ENCODE measurements at regions not wholly inside any gene's neighbourhood (a gene's known extent, or its start where the extent isn't known, plus 50 kb on each side); places are given as distances from the start of the nearest gene placed in this dataset.

DNA sequence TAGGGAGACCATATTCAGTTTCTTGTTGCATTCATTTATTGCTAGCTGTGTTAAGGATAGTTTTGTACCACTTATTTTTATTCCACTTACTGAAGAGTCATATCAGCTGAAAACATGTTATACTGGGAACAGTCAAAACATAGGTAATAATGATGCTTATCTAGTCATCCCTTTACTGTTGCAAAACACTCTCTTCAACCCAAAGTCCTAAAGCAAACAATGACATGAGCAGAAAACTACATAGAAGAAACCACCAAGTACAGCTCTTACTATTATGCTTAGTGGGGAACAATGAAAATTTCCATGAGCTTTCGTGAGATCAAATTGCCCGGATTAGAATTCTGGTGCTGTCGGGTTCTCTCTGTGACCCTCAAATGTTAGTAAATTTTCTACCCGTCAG lies 681.4 kb downstream of the NR2F1-AS1 start:
- ChIA-PET POLR2A (no interaction called here), CTCF (interaction anchor here (1.1 to 1.2 kb wide), 2 partner anchors 10 to 11 kb away, joined by 3 read pairs; no protein-coding TSS in a partner anchor)
- no peak for DNase-seq (ENCODE audit: low read depth)
- no peaks in the 10 kb centered on the region for H3K36me3 ChIP-seq (ENCODE audit: control insufficient read depth, insufficient read depth, low read length)
- TF ChIP-seq, protein P1, sequence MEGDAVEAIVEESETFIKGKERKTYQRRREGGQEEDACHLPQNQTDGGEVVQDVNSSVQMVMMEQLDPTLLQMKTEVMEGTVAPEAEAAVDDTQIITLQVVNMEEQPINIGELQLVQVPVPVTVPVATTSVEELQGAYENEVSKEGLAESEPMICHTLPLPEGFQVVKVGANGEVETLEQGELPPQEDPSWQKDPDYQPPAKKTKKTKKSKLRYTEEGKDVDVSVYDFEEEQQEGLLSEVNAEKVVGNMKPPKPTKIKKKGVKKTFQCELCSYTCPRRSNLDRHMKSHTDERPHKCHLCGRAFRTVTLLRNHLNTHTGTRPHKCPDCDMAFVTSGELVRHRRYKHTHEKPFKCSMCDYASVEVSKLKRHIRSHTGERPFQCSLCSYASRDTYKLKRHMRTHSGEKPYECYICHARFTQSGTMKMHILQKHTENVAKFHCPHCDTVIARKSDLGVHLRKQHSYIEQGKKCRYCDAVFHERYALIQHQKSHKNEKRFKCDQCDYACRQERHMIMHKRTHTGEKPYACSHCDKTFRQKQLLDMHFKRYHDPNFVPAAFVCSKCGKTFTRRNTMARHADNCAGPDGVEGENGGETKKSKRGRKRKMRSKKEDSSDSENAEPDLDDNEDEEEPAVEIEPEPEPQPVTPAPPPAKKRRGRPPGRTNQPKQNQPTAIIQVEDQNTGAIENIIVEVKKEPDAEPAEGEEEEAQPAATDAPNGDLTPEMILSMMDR (IDR thresholded peaks at IDR 0.05; ENCODE audit: insufficient read depth, low read depth, low read length), result no peak
- H3K27me3 ChIP-seq (ENCODE audit: control insufficient read depth, insufficient read depth, low read length), result no peaks in the 10 kb centered on the region
- no peak overlapping the region for H3K4me3 ChIP-seq (ENCODE audit: low read depth, low read length)

DNA sequence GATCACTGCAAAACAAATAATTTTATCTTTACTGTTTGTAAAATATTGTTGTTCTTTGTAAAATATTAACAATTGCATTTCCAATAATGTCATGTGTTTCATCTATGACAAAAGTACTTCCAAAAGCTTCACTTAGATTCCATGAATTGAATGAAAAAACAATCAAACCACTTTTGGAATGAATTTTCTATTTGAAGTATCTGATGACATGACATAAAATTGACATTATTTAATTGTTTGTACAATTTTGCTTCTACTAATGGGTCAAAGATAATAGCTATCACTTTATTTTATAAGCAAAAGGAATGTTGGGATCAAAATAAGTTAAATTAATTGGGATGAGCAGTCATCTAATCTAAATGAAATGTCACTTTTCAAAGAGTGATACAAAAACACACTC lies 684.3 kb downstream of the NR2F1-AS1 start:
- POLR2A ChIA-PET, result no interaction called here
- TF ChIP-seq, protein P1 (IDR thresholded peaks at IDR 0.05; ENCODE audit: insufficient read depth, low read depth, low read length), result no peak
- no peak for DNase-seq (ENCODE audit: low read depth)
- Histone ChIP-seq H3K36me3 (ENCODE audit: control insufficient read depth, insufficient read depth, low read length) (no peaks in the 10 kb centered on the region), H3K4me3 (ENCODE audit: low read depth, low read length) (no peak overlapping the region), H3K27me3 (ENCODE audit: control insufficient read depth, insufficient read depth, low read length) (no peaks in the 10 kb centered on the region)
- CTCF ChIA-PET, result no interaction called here

DNA sequence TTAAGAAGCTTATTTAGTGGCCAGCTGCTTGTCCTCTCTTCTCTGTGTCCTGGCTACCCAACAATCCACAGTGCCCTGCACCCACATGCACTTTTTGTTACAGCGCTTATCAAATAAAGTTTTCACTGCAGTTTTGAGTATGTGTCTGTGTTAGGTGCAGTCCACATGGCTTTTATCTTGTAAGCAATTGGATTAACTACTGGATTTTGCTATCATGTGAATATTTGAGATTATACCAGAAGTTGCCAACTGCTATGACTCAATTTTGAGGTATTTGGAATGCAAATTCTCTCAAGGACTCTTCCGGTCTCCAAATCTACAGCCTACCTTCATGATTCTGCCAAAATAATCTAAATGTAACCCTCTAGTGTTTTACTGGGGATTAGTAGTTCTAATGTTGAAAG lies 690.2 kb downstream of the NR2F1-AS1 start:
- H3K36me3 ChIP-seq (ENCODE audit: control insufficient read depth, insufficient read depth, low read length), result no peaks in the 10 kb centered on the region
- no peak for DNase-seq (ENCODE audit: low read depth)
- CTCF ChIA-PET, result interaction anchor here (1.6 kb wide), 1 partner anchor 23 kb away, joined by 3 read pairs; no protein-coding TSS in a partner anchor
- TF ChIP-seq, protein P1 (IDR thresholded peaks at IDR 0.05; ENCODE audit: insufficient read depth, low read depth, low read length), result no peak
- no peak overlapping the region for H3K4me3 ChIP-seq (ENCODE audit: low read depth, low read length)
- POLR2A ChIA-PET, result no interaction called here
- no peaks in the 10 kb centered on the region for H3K27me3 ChIP-seq (ENCODE audit: control insufficient read depth, insufficient read depth, low read length)

DNA sequence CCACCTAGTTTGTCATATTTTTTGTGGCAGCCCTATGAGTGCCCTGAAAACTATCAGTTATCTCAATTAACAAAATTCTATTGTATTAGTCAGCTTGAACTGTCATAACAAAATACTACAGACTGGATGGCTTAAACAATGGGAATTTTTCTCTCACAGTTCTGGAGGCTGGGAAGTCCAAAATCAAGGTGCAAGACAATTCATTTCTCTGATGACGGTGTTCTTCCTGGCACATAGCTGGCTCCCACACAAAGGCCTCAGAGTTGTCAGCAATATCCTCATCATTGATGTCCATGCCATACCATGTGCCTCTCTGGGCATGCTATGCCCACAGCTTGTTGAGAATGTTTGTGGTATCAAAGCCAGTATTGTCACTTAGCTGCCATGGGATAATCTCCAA lies 691.9 kb downstream of the NR2F1-AS1 start:
- TF ChIP-seq, protein P1 (IDR thresholded peaks at IDR 0.05; ENCODE audit: insufficient read depth, low read depth, low read length), result no peak
- no peaks in the 10 kb centered on the region for H3K36me3 ChIP-seq (ENCODE audit: control insufficient read depth, insufficient read depth, low read length)
- POLR2A ChIA-PET, result no interaction called here
- DNase-seq (ENCODE audit: low read depth), result no peak
- H3K4me3 ChIP-seq (ENCODE audit: low read depth, low read length), result no peak overlapping the region
- no peaks in the 10 kb centered on the region for H3K27me3 ChIP-seq (ENCODE audit: control insufficient read depth, insufficient read depth, low read length)
- CTCF ChIA-PET, result interaction anchor here (1.0 kb wide), 1 partner anchor 11 kb away, joined by 3 read pairs; no protein-coding TSS in a partner anchor

DNA sequence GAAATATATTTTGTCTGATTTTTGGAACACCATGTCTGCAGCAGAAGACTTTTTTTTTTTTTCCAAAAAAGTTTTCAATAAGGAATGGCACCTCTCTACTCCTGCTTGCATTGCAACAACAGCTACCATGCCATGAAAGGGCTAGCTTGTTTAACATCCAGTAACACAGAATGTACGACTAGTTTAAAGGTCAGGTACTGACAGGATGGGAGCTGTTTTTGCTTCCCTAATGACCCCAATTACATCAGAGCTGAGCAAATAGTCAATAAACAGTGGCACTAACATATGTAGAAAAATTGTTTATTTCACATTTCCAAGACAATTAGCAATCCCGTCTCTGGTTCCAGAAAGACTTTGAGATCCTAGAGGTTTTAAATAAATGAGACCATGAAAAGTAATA lies 693.8 kb downstream of the NR2F1-AS1 start:
- POLR2A ChIA-PET, result no interaction called here
- H3K36me3 ChIP-seq (ENCODE audit: control insufficient read depth, insufficient read depth, low read length), result no peaks in the 10 kb centered on the region
- no peak for DNase-seq (ENCODE audit: low read depth)
- TF ChIP-seq, protein P1 (IDR thresholded peaks at IDR 0.05; ENCODE audit: insufficient read depth, low read depth, low read length), result no peak
- no peaks in the 10 kb centered on the region for H3K27me3 ChIP-seq (ENCODE audit: control insufficient read depth, insufficient read depth, low read length)
- CTCF ChIA-PET, result interaction anchor here (0.6 to 1.0 kb wide), 5 partner anchors 8 to 178 kb away, joined by 3 to 4 read pairs (median 4); no protein-coding TSS in a partner anchor
- no peak overlapping the region for H3K4me3 ChIP-seq (ENCODE audit: low read depth, low read length)
